NCI-H510A (cell line): ENCODE measurements at regions not wholly inside any gene's neighbourhood (a gene's known extent, or its start where the extent isn't known, plus 50 kb on each side); places are given as distances from the start of the nearest gene placed in this dataset.

Source experiments
- DNase-seq: peaks from one replicate; lab custom pipeline; 2025; lab: John Stamatoyannopoulos, UW

DNA sequence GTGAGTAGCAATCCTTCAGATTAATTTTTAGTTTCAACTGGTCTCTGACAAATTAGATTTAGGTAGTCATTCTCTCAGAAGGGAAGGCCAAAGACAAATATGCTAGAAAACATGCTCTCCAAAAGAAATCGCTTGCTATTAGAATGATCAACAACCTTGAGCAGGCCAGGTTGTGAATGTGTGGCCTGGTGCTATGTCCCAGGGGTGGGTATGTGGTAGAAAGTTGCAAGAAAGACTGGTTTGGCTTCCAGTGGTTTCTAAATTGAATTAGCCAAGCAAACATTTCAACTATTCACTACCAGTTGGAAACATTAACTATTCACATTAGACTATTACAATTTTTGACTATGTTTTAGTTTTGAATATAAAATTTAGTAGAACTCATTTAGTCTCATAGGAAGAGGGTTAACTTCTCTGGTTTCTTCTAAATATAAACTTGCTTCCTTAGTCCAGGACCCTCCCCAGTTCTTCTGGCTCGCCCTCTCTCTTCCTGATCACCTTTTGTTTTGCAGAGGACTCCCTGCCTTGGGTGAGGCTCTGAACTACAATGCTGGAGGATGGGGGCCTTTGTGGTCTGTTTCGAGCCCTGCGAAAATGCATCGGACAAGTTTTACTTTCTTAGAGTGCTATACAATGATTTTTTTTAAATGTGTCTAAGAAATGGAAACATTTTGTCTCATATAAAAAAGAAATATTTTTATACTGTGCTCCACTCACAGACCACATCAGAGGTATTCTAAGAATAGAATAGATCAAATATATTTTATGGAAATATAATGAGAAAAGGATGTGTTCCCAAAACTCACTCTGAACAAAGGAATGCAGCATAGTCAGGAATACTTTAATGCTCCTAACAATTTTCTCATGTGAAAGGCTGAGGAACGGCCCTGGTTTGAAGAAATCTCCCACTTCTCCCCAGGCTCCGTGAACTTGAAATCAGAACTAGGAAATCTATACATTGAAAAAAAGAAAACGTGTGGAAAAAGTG, 375.0 kb upstream of the ZEB2 start:
- no peak for DNase-seq

DNA sequence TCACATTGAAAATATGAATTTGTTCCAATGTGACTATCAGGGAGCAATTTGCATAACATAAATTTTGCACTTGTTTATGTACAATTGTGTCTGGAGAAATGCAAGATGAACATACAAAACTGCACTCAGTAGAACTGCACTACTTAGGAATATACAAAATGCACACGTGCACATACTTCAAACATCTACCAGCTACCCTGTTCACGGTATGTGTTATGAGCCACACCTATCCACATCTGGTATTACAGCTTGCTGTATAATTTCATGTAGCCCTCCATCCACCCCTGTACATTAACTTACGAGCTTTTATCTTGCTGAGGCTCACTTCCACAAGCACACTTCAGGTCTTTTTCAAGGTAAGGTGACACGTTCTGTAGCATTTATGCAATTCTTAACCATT, 373.5 kb upstream of the ZEB2 start:
- DNase-seq = no peak

DNA sequence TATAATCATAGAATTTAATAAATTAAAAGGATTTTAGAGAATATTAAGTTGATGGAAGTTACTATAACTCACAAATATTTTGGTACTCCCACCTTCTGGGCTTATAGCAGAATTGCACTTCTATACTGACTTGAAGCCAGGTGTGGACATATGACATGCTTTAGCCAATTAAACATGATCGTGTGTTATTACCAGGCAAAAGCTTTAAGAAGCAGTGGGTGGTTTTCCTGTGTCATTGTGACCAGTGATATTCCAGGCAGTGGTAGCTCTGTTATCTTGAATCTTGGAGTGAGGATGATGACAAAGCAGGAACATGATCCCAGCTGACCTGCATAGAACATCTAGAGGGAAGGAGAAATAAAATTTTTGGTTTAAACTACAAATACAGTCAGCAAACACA, 370.9 kb upstream of the ZEB2 start:
- no peak for DNase-seq

DNA sequence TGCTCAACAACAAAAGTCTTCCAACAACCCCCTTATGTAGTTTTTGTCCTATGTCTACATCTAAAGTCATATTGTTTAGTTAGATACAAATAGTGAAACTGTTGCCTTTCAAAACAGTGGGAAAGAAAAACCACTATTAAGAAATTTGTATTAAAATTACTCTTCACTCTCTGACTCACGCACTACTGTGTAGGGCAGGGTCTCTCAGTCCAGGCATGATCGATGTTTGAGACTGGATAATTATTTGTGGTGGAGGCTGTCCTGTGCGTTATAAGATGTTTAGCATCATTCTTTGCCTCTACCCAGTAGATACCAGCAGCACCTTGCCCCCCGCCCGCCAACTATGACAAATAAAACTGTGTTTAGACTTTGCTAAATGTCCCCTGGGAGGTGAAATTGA, 369.4 kb upstream of the ZEB2 start:
- no peak for DNase-seq

DNA sequence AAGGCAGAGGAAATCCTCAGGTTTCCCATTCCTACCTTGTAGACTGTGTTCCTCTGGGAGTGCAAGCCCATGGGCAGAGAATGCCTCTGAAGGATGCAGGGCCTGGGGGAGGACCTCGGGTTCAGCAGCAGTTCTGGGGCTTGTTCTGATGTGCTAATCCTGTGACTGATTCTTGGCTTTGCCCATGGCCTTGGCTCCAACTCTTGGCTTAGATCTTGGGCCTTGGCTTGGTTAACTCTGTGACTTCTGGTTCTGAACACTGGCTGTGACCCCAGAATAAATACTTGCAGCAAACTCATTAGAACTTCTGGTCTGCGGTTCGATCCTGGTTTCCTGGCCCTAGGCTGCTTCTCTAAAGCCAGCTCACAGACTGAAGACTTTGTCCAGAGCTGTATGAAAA, 366.9 kb upstream of the ZEB2 start:
- DNase-seq = no peak

DNA sequence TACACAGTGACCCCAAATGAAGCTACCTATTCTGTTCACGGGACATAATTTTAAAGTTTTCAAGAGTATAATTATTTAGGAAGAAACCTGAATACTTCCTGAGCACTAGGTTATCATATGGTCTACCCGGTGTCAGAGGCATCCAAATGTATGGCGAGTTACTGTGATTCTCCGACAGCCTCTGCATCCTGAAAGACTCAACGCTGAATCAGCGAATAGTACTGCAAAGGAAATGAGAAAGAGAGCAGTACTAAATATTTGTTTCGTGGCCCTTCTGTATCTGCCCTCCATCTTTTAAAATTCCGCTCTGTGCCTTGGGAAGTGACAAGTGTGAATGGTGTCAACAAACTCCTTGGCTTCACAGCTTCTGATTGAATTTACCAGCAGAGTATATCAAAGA, 358.0 kb upstream of the ZEB2 start:
- DNase-seq = no peak

DNA sequence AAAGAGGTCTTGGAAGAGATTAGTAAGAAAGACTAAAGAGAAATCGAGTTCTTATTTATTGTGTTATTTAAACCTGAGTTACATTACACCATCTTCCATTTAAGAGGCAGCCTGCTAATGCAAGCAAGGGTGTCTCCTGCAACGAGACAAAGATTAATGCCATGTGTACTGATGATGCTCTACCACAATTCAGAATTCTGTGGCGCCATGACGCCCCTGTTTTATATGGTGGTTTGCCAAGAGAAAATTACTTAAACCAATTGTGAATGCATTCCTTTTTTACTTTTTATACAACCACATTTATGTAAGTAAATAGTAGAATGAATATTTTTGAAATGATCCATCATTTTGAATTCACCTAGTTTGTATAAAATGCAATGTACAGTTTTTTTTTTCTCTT, 356.1 kb upstream of the ZEB2 start:
- DNase-seq = no peak

DNA sequence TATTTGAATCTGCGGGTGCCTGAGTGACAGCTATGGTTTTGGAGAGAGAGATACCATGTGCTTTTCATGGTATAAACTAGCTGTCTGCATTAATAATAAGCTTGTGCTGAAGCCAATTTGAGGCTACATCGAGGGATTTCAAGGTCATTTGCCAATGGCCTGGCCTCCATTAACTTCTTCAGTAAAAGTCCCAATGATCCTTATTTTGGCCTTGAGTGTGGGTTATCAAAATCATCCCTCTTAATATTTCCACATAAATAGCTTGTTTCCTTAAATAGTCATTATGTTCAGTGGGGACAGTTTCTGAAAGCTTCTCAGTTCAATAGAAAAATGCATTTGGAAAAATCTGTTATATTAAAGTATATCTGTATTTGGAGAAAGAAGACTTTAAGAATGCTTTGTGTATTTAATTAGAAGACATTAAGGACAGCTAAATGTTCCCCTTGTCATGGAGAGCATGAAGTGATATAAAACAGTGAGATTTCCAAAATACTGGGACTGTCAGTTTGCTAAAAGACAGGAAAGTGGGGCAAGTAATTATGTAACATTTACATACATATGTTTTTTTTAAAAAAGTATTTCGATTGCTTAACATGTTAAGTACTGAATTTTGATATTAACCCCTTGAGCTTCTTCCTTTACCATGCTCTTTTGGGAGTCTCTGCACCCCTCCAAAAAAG, 355.5 kb upstream of the ZEB2 start:
- no peak for DNase-seq

DNA sequence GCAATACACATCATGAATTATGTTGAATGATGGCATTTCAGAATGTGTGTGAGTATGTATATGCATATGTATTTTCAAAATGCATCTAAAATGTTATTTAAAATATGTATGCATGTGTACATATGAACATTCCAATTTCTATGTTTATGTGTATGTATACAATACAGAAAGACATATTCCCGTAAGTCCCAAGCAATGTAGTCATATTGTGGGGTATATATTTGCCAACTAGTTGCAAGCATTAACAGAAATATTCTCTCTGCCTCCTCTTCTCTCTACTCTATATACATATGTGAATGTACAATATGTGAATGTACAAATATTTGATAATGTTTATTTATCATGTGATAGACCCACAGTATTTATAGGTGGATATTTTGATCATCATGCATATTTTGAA, 345.8 kb upstream of the ZEB2 start:
- DNase-seq = no peak

DNA sequence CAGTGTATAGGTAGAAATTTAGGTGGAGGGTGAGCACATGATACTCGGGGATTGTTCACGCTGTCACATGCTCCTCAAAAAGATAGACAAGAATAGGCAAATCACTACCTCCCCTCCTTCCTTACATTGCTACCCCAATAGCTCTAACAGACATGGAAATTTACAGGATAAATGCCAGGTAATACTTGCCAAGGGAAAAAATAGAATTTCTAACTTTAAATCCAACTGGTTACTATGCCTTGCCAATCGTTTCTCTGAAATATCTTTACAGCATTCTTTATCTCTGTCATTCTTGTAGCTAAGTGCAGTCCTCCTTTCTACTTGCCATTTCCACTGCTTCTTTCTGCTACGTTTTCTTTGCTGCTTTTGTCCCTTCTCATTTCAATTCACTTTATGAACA, 339.8 kb upstream of the ZEB2 start:
- no peak for DNase-seq

DNA sequence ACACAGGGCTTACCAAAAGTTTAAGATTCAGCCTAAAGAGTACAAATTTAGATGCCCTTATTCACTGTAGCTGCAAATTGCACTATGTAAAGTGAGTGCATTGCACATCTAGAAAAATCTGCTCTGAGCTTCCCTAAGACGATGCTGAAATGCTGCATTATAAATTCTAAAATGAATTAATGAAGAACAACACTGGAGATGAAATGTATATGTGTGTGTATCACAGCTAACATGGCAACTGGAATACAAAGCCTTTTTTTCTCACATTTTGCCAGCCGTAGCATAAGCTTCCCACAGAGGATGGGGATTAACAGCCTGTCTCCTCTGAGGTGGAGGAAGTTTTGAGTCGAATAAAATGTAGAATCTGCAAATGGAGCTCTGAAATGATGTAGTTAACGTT, 338.3 kb upstream of the ZEB2 start:
- no peak for DNase-seq

DNA sequence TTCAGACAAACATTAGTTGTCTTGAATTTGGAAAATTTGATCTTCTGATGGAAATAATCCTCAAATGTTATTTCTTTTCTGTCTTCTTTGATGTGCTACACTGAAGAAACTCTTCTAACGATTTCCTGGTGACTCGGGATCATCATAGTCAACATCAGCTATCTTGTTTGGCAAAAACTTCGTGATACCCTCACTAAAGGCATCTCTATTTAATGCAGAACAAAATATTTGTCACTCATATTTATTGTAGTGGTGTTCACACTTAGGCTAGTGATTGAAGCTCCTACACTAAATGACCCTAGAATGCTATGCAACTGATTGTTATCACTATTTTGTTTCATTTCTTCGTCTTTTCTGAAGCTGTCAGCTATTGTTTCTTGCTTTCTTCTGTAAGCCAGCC, 334.7 kb upstream of the ZEB2 start:
- DNase-seq = no peak

DNA sequence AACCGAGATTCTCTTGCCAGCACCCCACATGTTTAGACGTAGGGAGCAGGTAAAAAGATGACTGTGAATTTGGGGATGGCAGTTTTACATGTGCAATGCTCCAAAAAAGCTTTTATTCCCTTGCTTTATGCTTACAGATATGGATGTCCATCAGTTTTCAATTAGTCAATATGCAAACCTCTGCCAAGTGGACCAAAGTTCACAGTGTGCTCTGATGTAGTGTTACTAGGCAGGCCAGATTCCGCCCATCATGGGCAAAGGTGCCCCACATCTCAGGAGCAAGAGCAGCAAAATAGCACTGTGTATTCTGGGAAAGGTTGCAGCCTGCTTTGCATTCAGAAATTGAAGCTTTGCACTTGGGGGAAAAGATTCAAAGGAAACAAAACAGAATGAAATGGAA, 329.7 kb upstream of the ZEB2 start:
- DNase-seq = no peak

DNA sequence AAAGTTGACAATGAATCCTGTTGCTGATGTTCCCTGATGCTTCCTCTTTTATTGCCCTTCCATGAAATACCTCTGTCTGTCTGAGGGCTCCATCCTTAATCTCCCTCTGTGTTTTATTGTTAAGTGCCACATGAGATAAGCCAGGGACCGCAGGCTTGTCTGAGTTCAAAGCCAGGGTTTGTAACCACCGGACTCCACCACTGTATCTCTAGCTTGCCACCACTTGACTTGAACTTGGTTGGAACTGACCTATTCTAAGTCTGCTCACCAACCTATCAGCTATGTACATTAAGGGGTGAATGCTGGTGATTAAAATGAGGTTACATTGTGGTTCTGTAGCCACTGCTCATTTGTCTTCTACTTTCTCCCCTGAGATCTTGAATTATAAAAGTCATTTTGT, 328.5 kb upstream of the ZEB2 start:
- DNase-seq = no peak

DNA sequence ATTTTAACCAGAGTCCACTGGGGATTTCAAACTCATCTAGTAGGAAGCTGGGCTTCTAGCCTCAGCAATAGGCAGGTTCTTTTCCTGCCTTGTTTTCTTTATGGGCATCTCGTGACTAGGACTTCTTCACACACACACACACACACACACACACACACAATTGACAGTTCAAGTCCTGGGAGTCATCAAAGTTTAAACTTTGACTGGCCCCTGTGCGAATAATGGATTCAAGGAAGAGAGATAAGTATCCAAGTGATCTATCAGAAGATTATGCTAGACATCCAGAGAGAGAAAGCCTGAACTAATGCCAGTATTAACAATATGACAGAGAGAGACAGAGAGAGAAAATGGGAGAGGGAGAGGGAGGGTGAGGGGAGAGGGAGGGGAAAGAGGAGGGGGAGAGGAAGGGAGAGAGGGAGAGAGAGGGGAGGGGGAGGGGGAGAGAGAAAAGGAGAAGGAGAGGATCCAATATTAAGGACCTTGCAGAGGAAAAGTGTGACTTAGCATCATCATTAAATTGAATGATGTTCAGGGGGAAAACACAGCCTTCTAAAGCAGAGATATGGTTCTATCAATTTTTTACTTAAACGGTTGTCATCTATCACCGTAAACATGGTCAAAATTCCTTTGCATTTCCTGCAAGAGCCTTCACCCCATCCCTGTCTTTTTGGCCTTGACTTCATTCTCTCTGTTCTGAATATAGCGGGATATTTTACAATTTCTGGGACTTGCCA, 327.6 kb upstream of the ZEB2 start:
- no peak for DNase-seq

DNA sequence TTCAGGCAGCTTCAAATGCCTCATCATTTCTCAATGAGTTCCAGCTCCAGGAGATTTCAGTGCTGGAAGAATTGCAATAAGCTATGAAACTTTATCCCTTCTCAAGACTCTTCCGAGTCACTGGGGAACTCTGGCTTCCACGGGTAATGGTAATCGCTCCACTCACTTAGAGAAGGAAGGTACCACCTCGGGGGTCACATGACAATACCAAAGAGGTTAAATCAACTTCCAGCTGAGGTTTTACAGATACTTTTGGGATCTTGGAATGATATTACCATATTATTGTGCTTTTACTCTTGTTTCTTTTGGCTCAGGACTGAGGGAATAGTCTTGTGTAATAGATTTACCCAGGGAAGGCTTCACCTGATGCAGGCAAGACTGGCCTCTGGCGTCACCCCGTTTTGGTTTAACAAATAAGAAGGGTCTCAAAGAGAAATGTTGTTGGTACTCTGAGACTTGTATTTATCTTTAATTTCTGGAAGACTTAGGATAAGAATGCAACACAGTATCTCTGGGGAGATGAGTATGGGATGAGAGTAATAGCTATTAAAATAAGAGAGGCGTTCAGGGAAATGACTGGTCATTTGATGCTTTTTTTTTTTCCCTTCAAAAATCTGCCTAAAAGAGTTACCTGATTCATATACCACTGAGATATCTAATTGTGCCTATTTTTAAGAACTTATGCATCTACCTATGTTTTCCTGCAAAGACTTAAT, 316.9 kb upstream of the ZEB2 start:
- DNase-seq = no peak

DNA sequence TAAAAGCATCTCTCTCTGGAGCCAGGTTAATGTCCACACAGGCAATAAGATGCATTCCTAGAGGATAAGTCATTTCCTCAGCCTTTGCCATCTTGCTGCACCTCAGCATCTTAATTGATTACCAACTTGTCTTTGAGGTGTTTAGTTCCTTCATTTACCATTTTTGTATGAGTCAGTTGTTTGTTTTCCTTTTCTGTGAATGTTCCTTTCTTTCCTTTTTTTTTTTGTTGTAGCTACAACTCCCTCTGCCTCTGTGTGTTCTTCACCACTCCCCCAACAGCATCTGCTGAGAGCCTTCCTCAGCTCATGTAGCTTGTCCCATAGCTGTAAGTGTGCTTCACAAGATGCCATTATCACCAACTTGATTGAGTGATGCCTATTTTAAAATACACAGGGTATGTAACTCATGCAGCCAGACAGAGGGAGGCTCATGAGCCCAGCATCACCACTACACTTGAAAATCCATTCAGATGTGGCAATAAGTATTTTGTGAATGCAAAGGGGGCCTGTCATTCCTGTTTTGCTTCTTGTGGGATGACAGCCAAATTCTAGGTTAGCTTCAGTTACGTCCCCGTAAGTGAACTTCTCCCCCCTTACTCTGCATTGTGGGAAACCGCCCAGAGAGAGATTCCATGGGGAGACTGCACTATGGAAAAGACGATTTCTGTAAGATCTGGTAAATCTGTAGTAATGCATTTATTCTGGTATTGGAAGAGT, 315.9 kb upstream of the ZEB2 start:
- DNase-seq = no peak

DNA sequence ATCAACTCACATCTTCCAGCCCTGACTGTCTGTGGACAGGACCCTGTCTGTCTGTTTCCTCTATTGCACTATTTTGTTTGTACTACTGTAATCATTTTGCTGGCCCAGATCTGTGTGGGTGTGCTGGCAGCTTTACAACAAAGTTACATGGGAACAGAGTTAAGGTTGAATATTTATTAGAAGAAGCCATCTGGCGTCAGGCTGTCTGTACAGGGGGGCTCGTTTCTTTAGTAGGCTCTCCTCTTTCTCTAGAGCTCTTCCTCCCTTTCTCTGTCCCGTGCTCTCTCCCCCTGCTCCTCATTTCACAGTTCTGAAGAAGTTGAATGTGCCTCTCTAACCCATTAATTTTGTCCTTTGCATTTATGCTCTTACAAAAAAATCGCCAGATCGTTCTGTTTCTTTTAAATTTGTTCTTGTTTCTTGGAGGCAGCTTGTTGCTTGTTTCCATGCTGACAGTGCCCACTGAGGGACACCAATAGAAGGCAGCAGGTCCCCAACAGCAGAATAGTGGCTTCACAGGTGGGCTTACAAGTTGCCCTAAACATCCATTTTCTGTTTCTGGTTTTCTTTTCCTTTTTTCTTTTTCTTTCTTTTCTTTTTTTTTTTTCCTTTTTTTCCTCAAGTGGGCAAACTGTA, 315.2 kb upstream of the ZEB2 start:
- DNase-seq = no peak

DNA sequence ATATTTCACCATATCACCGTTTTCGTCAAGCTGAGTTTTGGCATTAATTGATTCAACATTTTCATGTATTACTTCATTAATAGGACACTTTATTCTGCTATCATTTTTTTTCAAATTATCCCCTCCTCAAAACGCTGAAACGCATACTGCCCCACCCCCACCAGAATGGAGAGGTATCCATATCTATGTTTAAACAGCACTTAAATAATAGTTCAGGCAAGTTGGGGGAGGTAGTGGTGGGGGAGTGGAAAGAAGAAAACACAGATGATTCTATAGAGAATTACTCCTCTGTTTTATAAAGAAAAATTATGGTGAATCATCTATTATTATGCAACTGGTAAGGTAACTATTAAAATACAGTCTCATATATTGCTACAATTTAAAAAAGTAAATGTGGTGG, 314.4 kb upstream of the ZEB2 start:
- DNase-seq = no peak

DNA sequence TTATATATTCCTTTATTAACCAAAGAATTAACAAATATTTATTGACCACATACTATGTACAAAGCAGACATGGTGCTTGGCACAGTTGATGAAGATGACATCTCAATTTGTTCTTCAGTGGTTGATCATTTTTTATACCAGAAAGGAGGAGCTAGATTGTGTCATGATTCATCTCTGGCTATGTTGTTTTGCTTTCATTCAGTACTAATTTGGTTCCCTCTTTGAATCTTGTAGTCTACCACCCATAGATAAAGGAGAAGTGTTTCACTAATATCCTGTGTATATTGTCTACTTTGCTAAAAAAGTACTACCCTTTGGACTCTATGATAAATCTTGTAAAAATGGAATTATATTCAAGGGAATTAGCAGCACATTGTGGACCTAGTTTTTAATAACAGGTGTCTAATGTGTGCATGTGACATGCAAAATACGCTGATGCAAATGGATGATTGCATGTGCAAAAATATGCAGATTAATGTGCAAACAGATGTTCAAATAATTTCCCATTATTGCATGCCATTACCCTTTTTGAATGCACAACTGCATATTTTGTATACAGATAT, 313.2 kb upstream of the ZEB2 start:
- no peak for DNase-seq

DNA sequence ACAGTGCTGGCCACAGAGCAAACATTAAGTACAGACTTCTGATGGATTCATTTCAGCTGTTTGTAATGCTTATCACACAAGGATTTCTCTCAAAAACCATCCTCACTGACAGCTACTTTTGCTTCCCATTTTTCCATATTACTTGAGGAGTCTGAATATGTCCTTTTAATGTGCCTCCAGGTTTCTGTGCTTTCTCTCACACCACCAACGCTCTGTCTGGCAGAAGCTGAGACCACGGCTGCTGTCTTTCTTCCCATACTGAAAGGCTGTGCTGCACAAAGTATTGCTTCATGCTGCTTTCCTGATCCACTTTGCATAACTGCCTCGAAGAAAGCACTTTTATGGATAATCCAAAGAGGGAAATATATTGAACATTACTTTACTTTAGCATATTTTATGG, 312.1 kb upstream of the ZEB2 start:
- no peak for DNase-seq
